NCI-H526 treated with DMSO at 0.1 percent for 48 hours (cell line): ENCODE measurements at regions not wholly inside any gene's neighbourhood (a gene's known extent, or its start where the extent isn't known, plus 50 kb on each side); places are given as distances from the start of the nearest gene placed in this dataset.
A peak's percentile ranks its signal among the peaks of the same experiment; 100 is the strongest.

Experiments
- DNase-seq: peaks from one replicate; lab custom pipeline; 2025; lab: John Stamatoyannopoulos, UW

- DNase-seq = no peak
Observed at GRCh38 chr22:27148886-27149470, 491.6 kb downstream of the MIAT start.

- DNase-seq = no peak
Observed at GRCh38 chr22:27149921-27150543, 492.6 kb downstream of the MIAT start.

- DNase-seq = no peak
Observed at GRCh38 chr22:27150544-27150941, 493.2 kb downstream of the MIAT start.

- DNase-seq = no peak
Observed at GRCh38 chr22:27151407-27151806, 494.0 kb downstream of the MIAT start.

GRCh38 chr22:27152033-27152432, 494.6 kb downstream of the MIAT start:
- no peak for DNase-seq

- no peak for DNase-seq
Observed at GRCh38 chr22:27152883-27153282, 495.5 kb downstream of the MIAT start.

- DNase-seq = no peak
Observed at GRCh38 chr22:27153386-27153785, 496.0 kb downstream of the MIAT start.

GRCh38 chr22:27154717-27155116, 497.3 kb downstream of the MIAT start:
- DNase-seq = no peak

- DNase-seq = no peak
Observed at GRCh38 chr22:27156821-27157489, 499.6 kb downstream of the MIAT start.

- peak; percentile 51 for DNase-seq
Observed at GRCh38 chr22:27157666-27158370, 500.4 kb downstream of the MIAT start.

GRCh38 chr22:27159016-27159415, 501.6 kb downstream of the MIAT start:
- DNase-seq = no peak

GRCh38 chr22:27159716-27160295, 502.4 kb downstream of the MIAT start:
- DNase-seq = no peak

GRCh38 chr22:27163162-27164137, 506.1 kb downstream of the MIAT start:
- no peak for DNase-seq

GRCh38 chr22:27164781-27165503, 507.6 kb downstream of the MIAT start:
- DNase-seq = no peak

GRCh38 chr22:27168681-27169080, 511.3 kb downstream of the MIAT start:
- DNase-seq = no peak

GRCh38 chr22:27170491-27170890, 513.1 kb downstream of the MIAT start:
- no peak for DNase-seq

- no peak for DNase-seq
Observed at GRCh38 chr22:27171212-27171611, 513.8 kb downstream of the MIAT start.

- DNase-seq = no peak
Observed at GRCh38 chr22:27173530-27173929, 516.1 kb downstream of the MIAT start.

- peak; percentile 26 for DNase-seq
Observed at GRCh38 chr22:27175021-27175838, 517.8 kb downstream of the MIAT start.

GRCh38 chr22:27175974-27176373, 518.6 kb downstream of the MIAT start:
- no peak for DNase-seq
